ENCODE measurements at regions not wholly inside any gene's neighbourhood (a gene's known extent, or its start where the extent isn't known, plus 50 kb on each side); places are given as distances from the start of the nearest gene placed in this dataset.

DNA sequence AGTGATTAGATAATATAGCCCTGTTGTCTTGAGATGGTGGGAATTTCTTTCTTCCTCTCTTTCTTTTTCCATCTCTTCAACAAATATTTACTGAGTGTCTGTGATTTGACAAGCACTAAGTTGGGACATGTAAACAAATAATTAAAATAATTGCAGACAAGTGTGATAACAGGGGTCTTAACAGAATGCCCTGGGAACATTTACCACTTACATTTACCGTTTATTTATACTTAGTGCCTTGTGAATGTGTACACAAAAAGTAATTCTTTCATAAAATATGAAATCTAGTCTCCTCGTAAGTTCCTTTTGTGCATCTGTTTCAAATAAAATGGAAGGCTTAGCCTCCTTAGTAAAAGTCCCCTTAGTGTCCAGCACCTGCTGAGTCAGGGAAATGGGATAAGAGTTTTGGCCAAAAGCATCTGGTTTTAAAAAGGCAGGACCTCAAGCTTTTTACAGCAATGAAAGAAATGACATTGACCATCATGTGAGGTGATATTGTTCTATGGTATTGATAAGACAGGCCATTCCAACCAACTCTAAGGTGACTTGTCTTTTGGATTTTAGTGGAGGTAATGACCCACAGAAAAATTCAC is 188.2 kb downstream of the HS3ST3B1 start:
- Histone ChIP-seq H3K4me1 (ENCODE audit: insufficient read depth, low read length) (no peaks in the 10 kb centered on the region), H3K9me3 (ENCODE audit: low read length) (no peaks in the 10 kb centered on the region), H3K4me3 (ENCODE audit: low read depth in 1 of 2, low read length in 2 of 2) (no peak overlapping the region), H3K9ac (ENCODE audit: low read length) (no peak overlapping the region), H3K36me3 (ENCODE audit: insufficient read depth, low read length) (no peaks in the 10 kb centered on the region), H3K27ac (ENCODE audit: low read depth, low read length) (no peak overlapping the region), H3K27me3 (ENCODE audit: control insufficient read depth in 1 of 2, insufficient read depth in 2 of 2, low read length in 2 of 2) (no peaks in the 10 kb centered on the region)

DNA sequence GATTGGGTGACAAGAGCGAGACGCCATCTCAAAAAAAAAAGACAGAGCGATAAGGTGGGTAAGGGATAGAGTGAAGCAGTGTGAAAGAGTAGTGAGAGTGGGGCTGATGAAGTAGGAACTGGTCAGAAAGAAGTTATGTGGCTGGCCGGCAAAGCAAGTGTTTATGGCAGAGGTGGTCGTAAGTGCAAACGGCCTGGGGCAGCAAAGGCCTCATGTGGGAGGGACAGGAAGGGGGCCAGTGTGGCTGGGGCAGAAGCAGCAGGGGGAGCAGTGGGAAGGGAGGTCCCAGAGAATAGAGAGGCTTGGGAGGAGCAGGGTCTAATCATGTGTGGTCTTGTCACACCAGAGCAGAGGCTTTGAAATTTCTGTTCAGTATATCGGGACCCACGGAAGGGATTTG is 186.2 kb downstream of the HS3ST3B1 start:
- no peaks in the 10 kb centered on the region for H3K27me3 ChIP-seq (ENCODE audit: control insufficient read depth in 1 of 2, insufficient read depth in 2 of 2, low read length in 2 of 2)
- H3K4me3 ChIP-seq (ENCODE audit: low read depth in 1 of 2, low read length in 2 of 2) = no peak overlapping the region
- no peaks in the 10 kb centered on the region for H3K9me3 ChIP-seq (ENCODE audit: low read length)
- no peaks in the 10 kb centered on the region for H3K36me3 ChIP-seq (ENCODE audit: insufficient read depth, low read length)
- H3K27ac ChIP-seq (ENCODE audit: low read depth, low read length) = no peak overlapping the region
- H3K4me1 ChIP-seq (ENCODE audit: insufficient read depth, low read length) = no peaks in the 10 kb centered on the region
- no peak overlapping the region for H3K9ac ChIP-seq (ENCODE audit: low read length)

DNA sequence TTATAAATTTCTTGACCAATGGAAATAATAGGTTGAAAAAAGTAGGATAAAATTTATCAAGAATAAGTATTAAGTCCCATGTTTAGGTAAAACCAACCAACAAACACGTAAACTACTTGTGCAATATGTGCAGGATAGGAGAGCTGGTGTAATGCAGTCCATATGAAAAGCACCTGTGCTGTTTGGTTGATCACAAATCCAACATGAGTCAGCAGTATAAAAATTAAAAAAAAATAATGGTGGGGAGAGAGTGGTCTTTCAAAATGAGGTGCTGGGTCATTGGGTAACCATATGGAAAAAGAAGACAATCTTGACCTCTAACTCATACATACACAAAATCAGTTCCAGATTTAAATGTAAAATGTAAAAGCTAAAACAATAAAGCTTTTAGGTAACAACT is 181.8 kb downstream of the HS3ST3B1 start:
- Histone ChIP-seq H3K36me3 (ENCODE audit: insufficient read depth, low read length) (no peaks in the 10 kb centered on the region), H3K9ac (ENCODE audit: low read length) (no peak overlapping the region), H3K4me1 (ENCODE audit: insufficient read depth, low read length) (no peaks in the 10 kb centered on the region), H3K27ac (ENCODE audit: low read depth, low read length) (no peak overlapping the region), H3K27me3 (ENCODE audit: control insufficient read depth in 1 of 2, insufficient read depth in 2 of 2, low read length in 2 of 2) (no peaks in the 10 kb centered on the region), H3K9me3 (ENCODE audit: low read length) (no peaks in the 10 kb centered on the region), H3K4me3 (ENCODE audit: low read depth in 1 of 2, low read length in 2 of 2) (no peak overlapping the region)

DNA sequence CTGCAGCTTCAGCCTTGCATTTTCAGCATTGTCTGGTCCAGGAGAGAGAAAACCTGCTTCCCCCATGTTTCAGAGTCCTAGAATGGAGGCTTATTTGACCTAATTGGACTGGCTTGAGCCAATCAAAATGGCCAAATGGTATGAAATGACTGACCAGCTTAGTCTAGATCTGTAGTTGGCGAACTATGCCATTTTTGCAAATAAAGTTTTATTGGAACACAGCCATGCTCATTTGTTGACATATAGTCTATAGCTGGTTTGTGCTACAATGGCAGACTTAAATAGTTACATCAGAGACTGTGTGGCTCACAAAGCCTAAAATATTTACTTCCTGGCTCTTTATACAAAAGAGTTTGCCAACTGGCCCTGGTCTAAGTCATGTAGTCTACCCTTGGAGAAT is 180.8 kb downstream of the HS3ST3B1 start:
- H3K36me3 ChIP-seq (ENCODE audit: insufficient read depth, low read length) = no peaks in the 10 kb centered on the region
- no peak overlapping the region for H3K27ac ChIP-seq (ENCODE audit: low read depth, low read length)
- H3K4me1 ChIP-seq (ENCODE audit: insufficient read depth, low read length) = no peaks in the 10 kb centered on the region
- H3K9me3 ChIP-seq (ENCODE audit: low read length) = no peaks in the 10 kb centered on the region
- H3K4me3 ChIP-seq (ENCODE audit: low read depth in 1 of 2, low read length in 2 of 2) = no peak overlapping the region
- H3K27me3 ChIP-seq (ENCODE audit: control insufficient read depth in 1 of 2, insufficient read depth in 2 of 2, low read length in 2 of 2) = no peaks in the 10 kb centered on the region
- no peak overlapping the region for H3K9ac ChIP-seq (ENCODE audit: low read length)

DNA sequence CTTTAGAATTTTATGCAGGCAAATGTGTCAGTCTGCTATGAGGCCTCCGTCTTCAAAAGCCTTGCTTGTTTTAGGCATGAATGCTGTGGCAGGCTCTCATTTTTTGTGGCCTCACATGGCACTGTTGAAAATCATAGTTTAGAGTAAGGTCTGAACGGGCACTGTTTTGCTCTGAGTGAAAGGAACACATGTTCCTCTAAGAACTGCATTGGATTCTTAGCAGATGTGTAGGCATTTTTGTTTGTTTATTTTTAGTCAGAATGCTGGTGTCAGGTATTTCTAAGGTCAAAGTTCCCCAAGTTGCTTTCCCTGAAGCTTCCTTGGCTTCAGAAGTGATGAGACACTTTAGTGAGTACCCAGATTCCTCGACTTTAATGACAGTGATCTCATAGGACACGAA is 173.7 kb downstream of the HS3ST3B1 start:
- H3K9me3 ChIP-seq (ENCODE audit: low read length) = no peaks in the 10 kb centered on the region
- no peak overlapping the region for H3K9ac ChIP-seq (ENCODE audit: low read length)
- H3K27ac ChIP-seq (ENCODE audit: low read depth, low read length) = no peak overlapping the region
- no peaks in the 10 kb centered on the region for H3K27me3 ChIP-seq (ENCODE audit: control insufficient read depth in 1 of 2, insufficient read depth in 2 of 2, low read length in 2 of 2)
- H3K4me3 ChIP-seq (ENCODE audit: low read depth in 1 of 2, low read length in 2 of 2) = no peak overlapping the region
- H3K36me3 ChIP-seq (ENCODE audit: insufficient read depth, low read length) = no peaks in the 10 kb centered on the region
- H3K4me1 ChIP-seq (ENCODE audit: insufficient read depth, low read length) = no peaks in the 10 kb centered on the region

DNA sequence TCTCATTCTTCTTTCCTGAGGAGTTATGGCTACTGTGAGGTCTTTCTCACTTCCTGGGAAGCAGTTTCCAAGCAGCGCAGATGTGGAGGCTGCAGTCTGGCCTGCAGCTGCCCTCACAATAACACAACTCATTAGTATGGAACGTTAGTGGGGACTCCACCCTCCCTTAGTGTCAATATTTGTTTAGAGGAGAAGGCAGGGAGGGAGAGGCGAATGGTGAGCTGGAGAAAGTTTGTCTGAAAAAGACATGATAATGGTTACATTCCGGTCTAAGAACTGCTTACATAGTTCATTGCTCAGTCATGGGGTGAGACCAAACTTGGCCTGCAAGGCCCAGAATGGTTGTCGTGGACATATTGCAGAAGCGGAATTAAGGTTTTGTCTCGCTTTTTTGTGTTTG is 170.2 kb downstream of the HS3ST3B1 start:
- Histone ChIP-seq H3K4me1 (ENCODE audit: insufficient read depth, low read length) (no peaks in the 10 kb centered on the region), H3K9ac (ENCODE audit: low read length) (no peak overlapping the region), H3K27me3 (ENCODE audit: control insufficient read depth in 1 of 2, insufficient read depth in 2 of 2, low read length in 2 of 2) (no peaks in the 10 kb centered on the region), H3K9me3 (ENCODE audit: low read length) (no peaks in the 10 kb centered on the region), H3K27ac (ENCODE audit: low read depth, low read length) (no peak overlapping the region), H3K36me3 (ENCODE audit: insufficient read depth, low read length) (no peaks in the 10 kb centered on the region), H3K4me3 (ENCODE audit: low read depth in 1 of 2, low read length in 2 of 2) (no peak overlapping the region)

DNA sequence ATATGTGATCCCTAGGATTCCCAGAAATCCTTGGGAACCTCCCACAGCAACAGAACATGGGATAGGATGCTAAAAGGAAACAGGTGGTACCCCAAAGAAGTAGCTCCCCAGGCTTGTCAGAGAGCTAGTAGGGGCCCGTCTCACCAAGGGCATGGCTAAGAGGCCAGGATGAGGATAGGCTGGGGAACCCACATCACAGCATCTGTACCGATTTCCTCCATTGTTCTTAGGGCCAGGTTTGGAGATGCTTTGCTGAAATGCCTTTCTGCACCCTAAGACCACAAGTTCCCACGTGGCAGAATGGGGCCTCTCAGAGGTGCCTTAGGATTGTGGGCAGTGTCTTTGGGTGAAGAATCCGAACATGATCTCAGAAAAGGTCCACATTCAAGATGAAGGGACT is 169.5 kb downstream of the HS3ST3B1 start:
- Histone ChIP-seq H3K36me3 (ENCODE audit: insufficient read depth, low read length) (no peaks in the 10 kb centered on the region), H3K27me3 (ENCODE audit: control insufficient read depth in 1 of 2, insufficient read depth in 2 of 2, low read length in 2 of 2) (no peaks in the 10 kb centered on the region), H3K4me1 (ENCODE audit: insufficient read depth, low read length) (no peaks in the 10 kb centered on the region), H3K9me3 (ENCODE audit: low read length) (no peaks in the 10 kb centered on the region), H3K4me3 (ENCODE audit: low read depth in 1 of 2, low read length in 2 of 2) (no peak overlapping the region), H3K27ac (ENCODE audit: low read depth, low read length) (no peak overlapping the region), H3K9ac (ENCODE audit: low read length) (no peak overlapping the region)

DNA sequence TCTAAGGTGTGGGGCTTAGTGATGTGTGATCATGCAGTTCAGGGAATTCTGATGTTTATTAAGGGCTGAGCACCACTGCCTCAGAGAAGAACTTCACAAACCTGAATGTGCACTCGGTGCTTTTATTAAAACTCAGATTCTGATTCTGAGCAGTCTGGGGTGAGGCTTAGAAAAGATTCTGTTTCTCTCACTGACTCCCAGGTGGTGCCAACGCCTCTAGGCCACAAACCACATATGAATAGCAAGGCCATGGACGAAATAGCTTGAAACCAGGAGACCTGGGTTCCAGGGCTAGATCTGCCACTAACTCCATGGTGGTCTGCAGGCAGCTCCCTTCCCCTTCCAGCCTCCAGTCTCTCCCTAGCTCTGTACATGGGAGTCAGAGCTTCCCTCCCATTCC is 169.1 kb downstream of the HS3ST3B1 start:
- Histone ChIP-seq H3K9me3 (ENCODE audit: low read length) (no peaks in the 10 kb centered on the region), H3K27me3 (ENCODE audit: control insufficient read depth in 1 of 2, insufficient read depth in 2 of 2, low read length in 2 of 2) (no peaks in the 10 kb centered on the region), H3K4me3 (ENCODE audit: low read depth in 1 of 2, low read length in 2 of 2) (no peak overlapping the region), H3K27ac (ENCODE audit: low read depth, low read length) (no peak overlapping the region), H3K36me3 (ENCODE audit: insufficient read depth, low read length) (no peaks in the 10 kb centered on the region), H3K4me1 (ENCODE audit: insufficient read depth, low read length) (no peaks in the 10 kb centered on the region), H3K9ac (ENCODE audit: low read length) (no peak overlapping the region)

DNA sequence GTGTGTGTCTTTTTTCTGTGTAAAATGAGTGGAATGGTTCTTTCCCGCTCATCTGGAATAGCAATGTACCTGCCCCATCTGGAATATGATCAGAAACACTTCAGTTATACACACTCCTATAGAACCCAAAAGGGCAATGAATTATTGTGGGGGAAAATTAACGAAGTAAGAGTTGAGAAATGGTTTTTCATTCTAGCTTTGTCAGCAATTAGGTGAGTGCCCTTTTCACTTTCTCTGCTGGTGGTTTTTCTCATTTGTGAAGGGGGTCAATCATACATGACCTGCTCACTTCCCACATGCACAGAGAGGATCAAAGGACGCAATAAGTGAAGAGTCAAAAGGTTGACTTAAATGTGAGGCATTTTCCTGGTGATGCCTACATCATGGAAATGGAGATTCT is 168.0 kb downstream of the HS3ST3B1 start:
- no peak overlapping the region for H3K4me3 ChIP-seq (ENCODE audit: low read depth in 1 of 2, low read length in 2 of 2)
- no peak overlapping the region for H3K27ac ChIP-seq (ENCODE audit: low read depth, low read length)

DNA sequence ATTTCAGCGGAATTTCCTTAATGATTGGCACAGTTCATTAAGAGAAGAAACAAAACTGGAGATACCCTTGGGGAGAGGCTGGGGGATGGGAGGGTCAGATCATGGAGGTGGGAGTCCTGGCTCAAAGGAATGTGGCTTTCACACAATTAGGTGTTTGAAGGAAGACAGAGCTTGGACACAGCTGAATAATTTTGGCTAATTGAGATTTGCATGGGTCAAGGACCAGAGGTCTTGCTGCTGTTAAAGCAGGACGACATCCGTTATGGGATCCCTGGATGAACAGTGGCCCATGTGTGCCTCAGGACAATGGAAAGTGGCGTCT is 160.3 kb downstream of the HS3ST3B1 start:
- Histone ChIP-seq H3K36me3 (ENCODE audit: insufficient read depth, low read length) (no peaks in the 10 kb centered on the region), H3K27ac (ENCODE audit: low read depth, low read length) (no peak overlapping the region), H3K4me1 (ENCODE audit: insufficient read depth, low read length) (no peaks in the 10 kb centered on the region), H3K9me3 (ENCODE audit: low read length) (no peaks in the 10 kb centered on the region), H3K4me3 (ENCODE audit: low read depth in 1 of 2, low read length in 2 of 2) (no peak overlapping the region), H3K9ac (ENCODE audit: low read length) (no peak overlapping the region), H3K27me3 (ENCODE audit: control insufficient read depth in 1 of 2, insufficient read depth in 2 of 2, low read length in 2 of 2) (no peaks in the 10 kb centered on the region)

More for the DNA sequence above, 168.0 kb downstream of the HS3ST3B1 start:
- H3K9me3 ChIP-seq (ENCODE audit: low read length) = no peaks in the 10 kb centered on the region
- H3K36me3 ChIP-seq (ENCODE audit: insufficient read depth, low read length) = no peaks in the 10 kb centered on the region
- no peaks in the 10 kb centered on the region for H3K27me3 ChIP-seq (ENCODE audit: control insufficient read depth in 1 of 2, insufficient read depth in 2 of 2, low read length in 2 of 2)
- H3K4me1 ChIP-seq (ENCODE audit: insufficient read depth, low read length) = no peaks in the 10 kb centered on the region
- no peak overlapping the region for H3K9ac ChIP-seq (ENCODE audit: low read length)

DNA sequence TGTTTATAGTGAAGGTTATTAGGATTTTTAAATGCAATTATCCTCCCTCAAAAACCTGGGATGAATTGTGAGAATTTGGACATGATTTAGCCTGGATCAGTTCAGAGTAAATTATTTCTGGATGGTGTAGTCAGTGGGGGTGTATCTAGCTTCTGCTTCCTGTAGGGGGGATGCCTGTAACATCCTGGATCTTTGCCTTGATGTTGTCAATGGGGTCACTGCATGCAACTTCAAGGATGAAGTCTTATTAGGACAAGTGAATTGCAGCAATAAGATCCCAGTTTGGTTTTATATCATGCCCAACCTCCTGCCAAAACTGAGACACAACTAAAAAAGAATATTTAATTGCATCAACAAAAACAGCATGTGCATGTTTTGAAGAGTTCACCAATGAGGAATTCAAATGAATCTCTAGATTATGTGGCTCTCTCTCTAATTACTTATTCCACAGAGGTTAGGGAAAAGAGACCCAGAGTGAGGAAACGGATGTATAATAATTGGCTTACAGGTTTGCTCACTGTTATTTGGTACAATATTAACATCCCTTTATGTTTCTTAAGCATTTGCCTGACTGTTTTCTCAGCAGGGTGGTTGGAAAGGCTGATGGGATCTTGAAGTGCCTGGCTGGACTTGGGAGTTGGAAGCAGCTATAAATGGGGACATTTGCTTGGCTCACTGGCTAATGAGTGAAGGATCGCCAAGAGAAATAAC is 159.8 kb downstream of the HS3ST3B1 start:
- Histone ChIP-seq H3K27ac (ENCODE audit: low read depth, low read length) (no peak overlapping the region), H3K4me1 (ENCODE audit: insufficient read depth, low read length) (no peaks in the 10 kb centered on the region), H3K27me3 (ENCODE audit: control insufficient read depth in 1 of 2, insufficient read depth in 2 of 2, low read length in 2 of 2) (no peaks in the 10 kb centered on the region), H3K4me3 (ENCODE audit: low read depth in 1 of 2, low read length in 2 of 2) (no peak overlapping the region), H3K36me3 (ENCODE audit: insufficient read depth, low read length) (no peaks in the 10 kb centered on the region), H3K9me3 (ENCODE audit: low read length) (no peaks in the 10 kb centered on the region), H3K9ac (ENCODE audit: low read length) (no peak overlapping the region)

DNA sequence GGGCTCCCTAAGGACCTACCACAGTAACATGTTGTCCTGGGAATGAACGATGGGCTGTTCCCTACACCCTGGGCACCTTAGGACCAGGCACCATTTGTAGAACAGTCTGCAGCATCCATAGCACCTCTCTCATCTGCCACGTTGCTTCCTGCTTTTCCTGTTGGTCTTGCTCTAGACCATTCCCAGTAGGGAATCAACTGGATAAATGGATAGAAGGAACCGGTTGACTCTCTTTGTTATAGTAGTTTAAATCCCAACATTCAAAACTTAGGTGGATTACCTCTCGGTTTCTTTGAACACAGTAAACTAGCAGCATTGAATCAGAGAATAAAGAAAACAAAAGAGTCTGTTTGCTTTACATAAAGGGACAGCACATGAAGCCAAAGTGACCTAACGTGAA is 159.1 kb downstream of the HS3ST3B1 start:
- Histone ChIP-seq H3K27ac (ENCODE audit: low read depth, low read length) (no peak overlapping the region), H3K9ac (ENCODE audit: low read length) (no peak overlapping the region), H3K4me3 (ENCODE audit: low read depth in 1 of 2, low read length in 2 of 2) (no peak overlapping the region), H3K36me3 (ENCODE audit: insufficient read depth, low read length) (no peaks in the 10 kb centered on the region), H3K4me1 (ENCODE audit: insufficient read depth, low read length) (no peaks in the 10 kb centered on the region), H3K9me3 (ENCODE audit: low read length) (no peaks in the 10 kb centered on the region), H3K27me3 (ENCODE audit: control insufficient read depth in 1 of 2, insufficient read depth in 2 of 2, low read length in 2 of 2) (no peaks in the 10 kb centered on the region)
